IMR-90 (cell line): ENCODE measurements at regions not wholly inside any gene's neighbourhood (a gene's known extent, or its start where the extent isn't known, plus 50 kb on each side); places are given as distances from the start of the nearest gene placed in this dataset.

ENCODE experiments used
- ATAC-seq: fragments of 200-7000 bp; cut with Tn5 transposase; 2 replicates; pipeline ENCODE4 v1.9.1; 2020; ENCODE audit warnings: low read depth, mild to moderate bottlenecking, moderate library complexity
- BruUV-seq: library from RNA; stranded (reverse); fragments of 400-500 nt; replicated peaks from 2 replicates; lab custom pipeline; 2021; lab: Mats Ljungman, UMichigan
- CTCF ChIA-PET: fragments of 300-600 bp; formaldehyde crosslinking; extraction: SDS; loops from one replicate; lab custom pipeline; 2021; ENCODE audit warnings: antibody characterized with exemption; lab: Yijun Ruan, JAX
- POLR2A ChIA-PET: fragments of 300-600 bp; sonication (Branson Sonifier 250); formaldehyde crosslinking; loops from one replicate; lab custom pipeline; 2022; ENCODE audit warnings: antibody characterized with exemption; ENCODE audit not compliant: unreplicated experiment; lab: Charles Lee
- DNase-seq: peaks from one replicate; pipeline ENCODE4 v3.0.0; 2013
- H2AFZ ChIP-seq: replicated peaks from 2 replicates; pipeline ENCODE3; 2013; ENCODE audit warnings: low read length, mild to moderate bottlenecking; ENCODE audit not compliant: poor library complexity
- H2AK5ac ChIP-seq: 2 replicates; pipeline ENCODE4 v1.6.1; 2013; ENCODE audit warnings: low read depth, low read length, inconsistent platforms
- H2AK9ac ChIP-seq: replicated peaks from 2 replicates; pipeline ENCODE3; 2013; ENCODE audit warnings: mild to moderate bottlenecking, low read depth, low read length, moderate library complexity; ENCODE audit not compliant: poor library complexity
- H2BK120ac ChIP-seq: 2 replicates; pipeline ENCODE4 v1.6.1; 2013; ENCODE audit warnings: low read depth, low read length, inconsistent platforms
- H2BK15ac ChIP-seq: 3 replicates; pipeline ENCODE4 v1.6.1; 2013; ENCODE audit warnings: low read depth, low read length, inconsistent platforms
- H2BK20ac ChIP-seq: 2 replicates; pipeline ENCODE4 v1.6.1; 2013; ENCODE audit warnings: low read depth, mild to moderate bottlenecking, inconsistent platforms, low read length, moderate library complexity
- H2BK5ac ChIP-seq: 2 replicates; pipeline ENCODE4 v1.6.1; 2013; ENCODE audit warnings: mild to moderate bottlenecking, low read depth, low read length, inconsistent platforms; ENCODE audit not compliant: poor library complexity, severe bottlenecking
- H3K14ac ChIP-seq: replicated peaks from 2 replicates; pipeline ENCODE4 v1.6.1; 2013; ENCODE audit warnings: low read depth, low read length, inconsistent platforms
- H3K18ac ChIP-seq: 2 replicates; pipeline ENCODE4 v1.6.1; 2013; ENCODE audit warnings: low read depth, low read length, control low read depth
- H3K23ac ChIP-seq: 2 replicates; pipeline ENCODE4 v1.6.1; 2013; ENCODE audit warnings: low read depth, low read length, inconsistent platforms
- H3K27ac ChIP-seq: 2 replicates; pipeline ENCODE4 v1.5.1; 2013; ENCODE audit warnings: mild to moderate bottlenecking, control low read depth, low read length; ENCODE audit not compliant: insufficient read depth
- H3K27me3 ChIP-seq: 2 replicates; pipeline ENCODE4 v1.6.1; 2013; ENCODE audit warnings: low read length; ENCODE audit not compliant: control insufficient read depth, insufficient read depth
- H3K36me3 ChIP-seq: 2 replicates; pipeline ENCODE4 v1.6.1; 2013; ENCODE audit warnings: low read length, mixed read lengths; ENCODE audit not compliant: control insufficient read depth, insufficient read depth
- H3K4ac ChIP-seq: 2 replicates; pipeline ENCODE4 v1.6.1; 2013; ENCODE audit warnings: low read depth, low read length, inconsistent platforms
- H3K4me1 ChIP-seq: 2 replicates; pipeline ENCODE4 v1.6.1; 2013; ENCODE audit warnings: low read length, mixed read lengths; ENCODE audit not compliant: control insufficient read depth, insufficient read depth
- H3K4me2 ChIP-seq: 2 replicates; pipeline ENCODE4 v1.6.1; 2013; ENCODE audit warnings: low read depth, mild to moderate bottlenecking, control low read depth, low read length, moderate library complexity
- H3K4me3 ChIP-seq: 2 replicates; pipeline ENCODE4 v1.5.1; 2013; ENCODE audit warnings: low read depth, mild to moderate bottlenecking, control low read depth, low read length, moderate library complexity; ENCODE audit not compliant: insufficient read depth
- H3K56ac ChIP-seq: 2 replicates; pipeline ENCODE4 v1.6.1; 2013; ENCODE audit warnings: low read length, inconsistent platforms; ENCODE audit not compliant: insufficient read depth; ENCODE audit errors: extremely low read depth
- H3K79me1 ChIP-seq, 2 experiments: 2 replicates each; pipeline ENCODE4 v1.6.1; 2013; ENCODE audit warnings: low read length in 2 of 2, inconsistent platforms in 1 of 2, low read depth in 1 of 2
- H3K9ac ChIP-seq: 2 replicates; pipeline ENCODE4 v1.6.1; 2013; ENCODE audit warnings: low read depth, low read length, control low read depth
- H3K9me1 ChIP-seq: 2 replicates; pipeline ENCODE4 v1.6.1; 2013; ENCODE audit warnings: low read length, inconsistent platforms; ENCODE audit not compliant: insufficient read depth
- H3K9me3 ChIP-seq: 2 replicates; pipeline ENCODE4 v1.6.1; 2013; ENCODE audit warnings: low read length; ENCODE audit not compliant: control insufficient read depth, insufficient read depth
- H4K20me1 ChIP-seq: 2 replicates; pipeline ENCODE4 v1.6.1; 2013; ENCODE audit warnings: low read length, inconsistent platforms; ENCODE audit not compliant: insufficient read depth
- H4K5ac ChIP-seq: 2 replicates; pipeline ENCODE4 v1.6.1; 2013; ENCODE audit warnings: mild to moderate bottlenecking, low read depth, low read length, control low read depth
- H4K8ac ChIP-seq, 2 experiments: 2 replicates each; pipeline ENCODE4 v1.6.1; 2013; ENCODE audit warnings: low read depth in 2 of 2, low read length in 2 of 2, control low read depth in 1 of 2, inconsistent platforms in 1 of 2
- H4K91ac ChIP-seq: 2 replicates; pipeline ENCODE4 v1.6.1; 2013; ENCODE audit warnings: low read depth, low read length, inconsistent platforms; ENCODE audit not compliant: insufficient read depth
- CHD1 ChIP-seq: IDR thresholded peaks from 2 replicates; pipeline ENCODE4 v1.6.1; 2012; ENCODE audit warnings: low read depth, low read length, improper control_type of control experiment
- ELK1 ChIP-seq: fragments of 150-350 bp; IDR thresholded peaks from 2 replicates; pipeline ENCODE4 v1.6.1; 2016; ENCODE audit warnings: low read depth, mild to moderate bottlenecking, low read length, moderate library complexity, borderline replicate concordance
- FOS ChIP-seq: fragments of 150-350 bp; IDR thresholded peaks from 2 replicates; pipeline ENCODE4 v1.6.1; 2016; ENCODE audit warnings: low read depth, low read length
- MAFK ChIP-seq: IDR thresholded peaks from 2 replicates; pipeline ENCODE4 v1.6.1; 2012; ENCODE audit warnings: low read depth, low read length, improper control_type of control experiment
- MAZ ChIP-seq: IDR thresholded peaks from 2 replicates; pipeline ENCODE4 v1.6.1; 2012; ENCODE audit warnings: low read depth, mild to moderate bottlenecking, low read length, improper control_type of control experiment, moderate library complexity, borderline replicate concordance
- MXI1 ChIP-seq: IDR thresholded peaks from 2 replicates; pipeline ENCODE4 v1.6.1; 2012; ENCODE audit warnings: low read depth, mild to moderate bottlenecking, low read length, moderate library complexity, borderline replicate concordance
- NFE2L2 ChIP-seq: fragments of 150-350 bp; IDR thresholded peaks from 2 replicates; pipeline ENCODE4 v1.6.1; 2016; ENCODE audit warnings: low read depth, mild to moderate bottlenecking, low read length
- POLR2A ChIP-seq: IDR thresholded peaks from 2 replicates; pipeline ENCODE4 v1.6.1; 2012; ENCODE audit warnings: mild to moderate bottlenecking, low read depth, low read length
- RAD21 ChIP-seq: IDR thresholded peaks from 2 replicates; pipeline ENCODE4 v1.6.1; 2012; ENCODE audit warnings: low read length, improper control_type of control experiment
- RCOR1 ChIP-seq: IDR thresholded peaks from 2 replicates; pipeline ENCODE4 v1.6.1; 2012; ENCODE audit warnings: mild to moderate bottlenecking, low read length, improper control_type of control experiment; ENCODE audit not compliant: insufficient replicate concordance
- USF2 ChIP-seq: fragments of 150-350 bp; IDR thresholded peaks from 2 replicates; pipeline ENCODE4 v1.6.1; 2017; ENCODE audit warnings: mild to moderate bottlenecking, antibody characterized with exemption, low read length, low read depth
- WGBS, 2 experiments: methylation state at CpG; one replicate each; pipeline versions ENCODE4 v1.1.5 to v1.1.7; 2013; ENCODE audit warnings: missing lambda C conversion rate in 2 of 2; ENCODE audit not compliant: insufficient read length in 1 of 2; ENCODE audit errors: extremely low coverage in 2 of 2; 5-methylcytosine and 5-hydroxymethylcytosine counted together
- dilution Hi-C: fragments of 300-500 bp; cut with HindIII; formaldehyde crosslinking; loops from one replicate; pipeline ENCODE4 v1.14.3; 2018; ENCODE audit warnings: low sequenced_read_pairs; ENCODE audit not compliant: unreplicated experiment
- in situ Hi-C: fragments of 300-500 bp; cut with MboI; formaldehyde crosslinking; loops from 3 replicates; pipeline ENCODE4 v1.14.3; 2019; ENCODE audit warnings: low sequenced_read_pairs, inconsistent platforms, mixed read lengths
- intact Hi-C: fragments of 100-400 bp; cut with micrococcal nuclease; formaldehyde crosslinking; loops from 2 replicates; pipeline ENCODE4 v1.10.0; 2022

GRCh38 chr2:116317111-116317510, 1497.4 kb upstream of the DDX18 start:
- no peaks in the 10 kb centered on the region for H3K27me3 ChIP-seq
- CTCF ChIA-PET = no interaction called here
- BruUV-seq = no TSS peak
- dilution Hi-C loops (no loop called here), in situ Hi-C loops (no loop called here), intact Hi-C loops (no loop called here)
- H3K9me1 ChIP-seq = no peaks in the 10 kb centered on the region
- H4K8ac ChIP-seq = no peak overlapping the region
- peaks cover 2% of the 10 kb centered on the region; the same call in 1 of the 2 replicates for H3K9me3 ChIP-seq
- no peak overlapping the region for H3K14ac ChIP-seq
- no peak overlapping the region for H3K18ac ChIP-seq
- H3K4me3 ChIP-seq = no peak overlapping the region
- H2BK5ac ChIP-seq = no peak overlapping the region
- no peaks in the 10 kb centered on the region for H3K79me1 ChIP-seq
- H3K56ac ChIP-seq = no peak overlapping the region
- H3K27ac ChIP-seq = no peak overlapping the region
- WGBS, 2 experiments = no CpG with 5 or more reads among the region's 2 CpGs
- ATAC-seq (no peak), DNase-seq (no peak)
- H2AK5ac ChIP-seq = no peak overlapping the region
- H3K36me3 ChIP-seq = no peaks in the 10 kb centered on the region
- TF ChIP-seq RCOR1 = no peak
- no peak for TF ChIP-seq ELK1
- no peak for TF ChIP-seq MAFK
- TF ChIP-seq CHD1 = no peak
- TF ChIP-seq POLR2A = no peak
- no peak for TF ChIP-seq FOS
- TF ChIP-seq MXI1 = no peak
- TF ChIP-seq MAZ = no peak
- no peak for TF ChIP-seq NFE2L2
- no peak for TF ChIP-seq RAD21
- no peak for TF ChIP-seq USF2
- H4K20me1 ChIP-seq = no peaks in the 10 kb centered on the region
- no peak overlapping the region for H2BK15ac ChIP-seq
- no peak overlapping the region for H3K23ac ChIP-seq
- H4K5ac ChIP-seq = no peak overlapping the region
- H3K9ac ChIP-seq = no peak overlapping the region
- no peak overlapping the region for H2AK9ac ChIP-seq
- H2BK120ac ChIP-seq = no peak overlapping the region
- H3K4me2 ChIP-seq = no peak overlapping the region
- H2BK20ac ChIP-seq = no peak overlapping the region
- no peak overlapping the region for H4K91ac ChIP-seq
- H3K4me1 ChIP-seq = no peaks in the 10 kb centered on the region
- H3K4ac ChIP-seq = no peak overlapping the region
- no peak overlapping the region for H2AFZ ChIP-seq
- POLR2A ChIA-PET = no interaction called here
